Left lobe of liver (tissue), 2 donors: ENCODE measurements at regions not wholly inside any gene's neighbourhood (a gene's known extent, or its start where the extent isn't known, plus 50 kb on each side); places are given as distances from the start of the nearest gene placed in this dataset.
"Not testable (repeated sequence)": the region's sequence is repeated elsewhere in the genome, so short reads cannot be mapped to it uniquely, and the experiment has no call there.

Experiments
- ATAC-seq: fragments of 200-7000 bp; cut with Tn5 transposase; one replicate; pipeline ENCODE4 v1.9.1; 2020; ENCODE audit warnings: mild to moderate bottlenecking, moderate library complexity
- DNase-seq: peaks from one replicate; pipeline ENCODE4 v3.0.0-alpha.2; 2020; ENCODE audit warnings: low spot score
- donor health status: DM: no; HTN: no; CAD: no; lungs with moderate emphysema.
- donor health status: DM: no; HTN: yes; CAD: no.

DNA sequence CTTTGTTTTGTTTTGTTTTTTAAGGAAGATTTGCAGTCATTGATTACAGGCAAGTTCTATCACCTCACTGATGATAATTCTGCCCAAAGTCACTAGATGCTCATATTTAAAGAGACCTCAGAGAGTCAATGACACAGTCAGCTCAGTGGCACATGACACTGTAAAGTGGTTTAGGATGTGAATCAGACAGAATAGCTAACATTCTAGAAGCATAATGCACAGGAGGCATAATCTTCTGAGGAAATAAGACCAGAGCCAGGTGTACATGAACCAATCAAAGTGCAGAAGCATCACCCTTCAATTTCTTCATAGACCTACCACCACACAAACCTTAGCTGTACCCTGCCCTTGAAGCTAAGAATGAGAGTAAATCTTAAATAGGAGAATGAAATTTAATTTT is 268.5 kb downstream of the BRINP2 start:
- ATAC-seq (no peak), DNase-seq (no peak)

DNA sequence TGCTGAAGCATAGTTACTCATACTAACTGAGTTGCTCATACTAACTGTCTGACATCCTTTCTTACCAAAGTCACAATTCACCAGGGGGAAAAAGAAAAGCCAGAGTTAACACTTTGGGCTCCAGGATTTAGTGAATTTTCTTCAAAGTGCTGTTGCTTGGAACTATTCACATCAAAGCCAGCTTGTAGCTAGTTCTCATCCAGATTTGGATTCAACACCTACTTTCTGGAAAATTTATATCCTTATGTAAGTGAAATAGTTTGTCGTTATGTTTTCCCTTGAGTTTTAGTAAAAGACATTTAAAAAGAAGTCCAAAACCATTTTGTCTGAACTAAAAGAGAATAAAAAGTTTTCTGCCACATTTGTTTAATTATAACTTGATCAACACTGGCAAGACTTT is 264.6 kb downstream of the BRINP2 start:
- ATAC-seq (no peak), DNase-seq (no peak)

DNA sequence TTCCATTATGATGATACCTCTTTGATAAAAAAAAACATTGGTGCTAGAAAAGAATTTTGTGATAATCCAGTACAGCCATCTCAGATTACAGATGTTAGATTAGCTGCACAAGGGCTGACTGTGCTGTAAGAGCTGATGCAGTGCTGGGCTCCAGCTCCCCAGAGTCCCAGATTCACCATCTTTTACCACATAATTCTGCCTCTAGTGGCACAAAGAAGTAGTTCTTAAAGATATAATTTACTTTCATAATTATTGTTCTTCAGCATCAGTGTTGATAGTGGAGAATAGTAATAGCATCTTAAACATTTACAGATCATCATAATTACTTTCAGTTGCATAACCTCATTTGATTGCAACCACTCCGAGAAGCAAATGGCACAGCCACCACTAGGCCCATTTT is 262.1 kb downstream of the BRINP2 start:
- ATAC-seq (no peak), DNase-seq (no peak)

DNA sequence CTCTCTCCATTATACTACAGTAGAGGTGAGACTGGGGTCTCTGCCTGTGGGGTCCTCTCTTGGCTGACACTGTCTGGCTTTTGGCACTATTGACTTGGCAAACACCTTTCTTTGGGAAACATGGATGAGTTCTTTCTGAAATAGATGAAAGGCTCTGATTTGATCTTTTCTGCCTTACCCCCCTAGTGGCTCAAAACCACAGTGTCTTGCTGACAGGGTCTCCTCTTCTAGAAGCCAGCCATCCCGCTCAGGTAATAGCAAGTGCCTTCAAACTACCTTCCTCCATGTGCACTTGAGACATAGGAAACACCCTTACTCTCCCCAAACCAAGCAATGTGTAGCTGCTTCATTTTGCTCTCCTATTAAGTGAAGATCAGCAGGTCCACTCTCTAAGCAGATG is 260.4 kb downstream of the BRINP2 start:
- ATAC-seq: no peak
- DNase-seq: no peak

DNA sequence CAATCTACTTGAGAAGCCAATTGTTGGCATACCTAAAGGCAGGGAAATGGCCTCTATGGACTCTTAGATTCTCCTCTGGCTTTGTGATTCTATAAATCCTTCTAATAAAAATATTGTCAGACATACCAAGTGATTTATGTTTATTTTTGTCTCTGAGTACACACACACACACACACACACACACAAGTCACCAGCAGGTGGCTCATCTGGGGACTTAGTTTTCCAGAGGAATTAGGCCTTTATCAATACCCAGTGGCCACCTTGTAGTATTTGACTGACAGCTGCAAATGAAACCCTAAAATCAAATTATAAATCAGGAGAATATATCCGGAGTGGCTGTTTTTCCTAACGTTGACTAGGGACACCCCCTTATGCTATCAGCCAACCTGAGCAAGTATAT is 258.5 kb downstream of the BRINP2 start:
- no peak for ATAC-seq
- DNase-seq: no peak

DNA sequence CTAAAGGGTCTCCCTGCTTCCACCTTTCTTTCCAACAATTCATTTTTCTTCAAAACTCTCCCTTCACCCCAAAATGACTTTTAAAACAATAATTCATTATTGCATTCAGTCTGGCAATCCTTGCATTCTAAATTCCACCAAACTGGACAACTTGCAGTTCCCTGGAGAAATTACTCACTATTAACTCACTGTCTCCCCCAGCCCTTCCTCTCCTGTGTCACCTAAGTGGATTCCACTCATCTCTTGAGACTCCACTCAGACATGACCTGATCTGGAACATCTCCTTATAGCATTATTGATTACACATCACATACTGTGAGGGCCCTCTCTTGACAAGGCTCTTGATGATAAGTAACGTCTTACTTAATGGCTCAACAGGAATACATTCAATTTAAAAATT is 257.1 kb downstream of the BRINP2 start:
- no peak for ATAC-seq
- DNase-seq: no peak

DNA sequence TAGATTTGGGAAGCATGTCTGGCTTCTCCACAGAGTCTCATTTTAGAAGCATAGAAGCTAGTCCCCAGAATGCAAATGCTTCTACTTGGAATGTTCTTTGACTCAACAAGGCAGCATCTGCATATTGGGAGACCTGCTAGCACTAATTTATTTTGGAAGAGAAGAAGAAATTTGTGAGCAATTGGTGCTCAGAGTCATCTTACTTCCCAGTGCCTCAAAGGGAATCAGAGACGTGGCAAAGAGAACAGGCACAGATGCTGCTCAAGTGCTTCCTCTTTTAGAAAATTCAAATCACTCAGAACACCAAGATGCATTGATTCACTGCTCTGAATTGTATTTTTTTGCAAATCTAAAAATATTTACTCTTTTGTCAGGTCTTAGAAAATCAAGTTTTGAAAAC is 255.7 kb downstream of the BRINP2 start:
- DNase-seq: no peak
- ATAC-seq: no peak

DNA sequence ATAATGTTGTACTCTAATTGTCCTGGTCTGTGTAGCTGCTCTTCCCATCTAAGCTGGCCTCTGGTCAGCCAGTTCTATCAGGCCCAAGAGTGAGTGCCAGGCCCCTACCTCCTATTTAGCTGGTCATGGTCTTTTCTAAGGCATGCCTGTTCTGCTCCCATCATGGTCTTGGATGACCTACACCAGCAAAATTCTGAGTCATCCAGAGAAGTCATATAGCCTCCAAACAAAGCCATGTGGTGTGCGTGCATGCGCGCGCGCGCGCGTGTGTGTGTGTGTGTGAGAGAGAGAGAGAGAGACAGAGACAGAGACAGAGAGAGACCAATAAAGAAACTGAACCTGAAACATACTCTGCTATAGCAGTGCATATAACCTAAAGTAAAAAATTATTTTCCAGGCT is 254.4 kb downstream of the BRINP2 start:
- no peak for ATAC-seq
- no peak for DNase-seq

DNA sequence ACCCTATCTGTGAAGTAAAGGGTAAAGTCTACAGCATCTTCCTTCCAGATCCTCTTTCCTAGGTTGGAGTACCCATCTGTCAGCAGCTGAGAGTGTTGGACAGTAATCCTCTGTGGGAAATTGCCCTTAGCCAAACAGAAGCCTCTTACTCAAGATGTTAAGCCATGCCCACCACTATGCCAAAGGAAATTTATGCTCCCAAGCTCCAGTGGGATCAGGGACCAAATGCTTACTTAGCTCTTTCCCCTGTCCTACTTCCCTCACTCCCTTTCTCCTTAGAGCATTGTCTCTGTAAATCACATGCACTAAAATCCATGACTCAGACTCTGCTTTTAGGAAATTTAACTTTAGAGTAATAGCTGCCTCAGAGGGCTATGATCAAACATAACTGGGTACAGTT is 254.0 kb downstream of the BRINP2 start:
- ATAC-seq (no peak), DNase-seq (no peak)

DNA sequence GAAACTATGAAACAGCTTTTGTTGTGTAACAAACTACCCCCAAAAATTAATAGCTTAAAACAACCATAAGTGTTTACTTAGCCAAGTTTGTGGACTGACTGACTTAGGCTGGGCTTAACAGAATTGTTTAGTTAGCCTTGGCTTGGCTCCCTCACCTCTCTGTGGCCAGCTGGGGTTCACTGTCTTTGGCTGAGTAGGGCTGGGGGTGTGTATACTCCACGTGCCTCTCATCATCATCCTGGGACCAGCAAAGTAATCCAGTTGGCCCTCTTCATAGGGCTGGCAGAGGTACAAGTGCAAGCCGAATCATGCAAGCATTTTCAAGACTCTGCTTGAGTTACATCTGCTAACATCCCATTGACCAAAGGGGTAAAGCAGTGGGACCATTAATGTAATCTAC is 252.3 kb downstream of the BRINP2 start:
- DNase-seq (no peak), ATAC-seq (no peak)

DNA sequence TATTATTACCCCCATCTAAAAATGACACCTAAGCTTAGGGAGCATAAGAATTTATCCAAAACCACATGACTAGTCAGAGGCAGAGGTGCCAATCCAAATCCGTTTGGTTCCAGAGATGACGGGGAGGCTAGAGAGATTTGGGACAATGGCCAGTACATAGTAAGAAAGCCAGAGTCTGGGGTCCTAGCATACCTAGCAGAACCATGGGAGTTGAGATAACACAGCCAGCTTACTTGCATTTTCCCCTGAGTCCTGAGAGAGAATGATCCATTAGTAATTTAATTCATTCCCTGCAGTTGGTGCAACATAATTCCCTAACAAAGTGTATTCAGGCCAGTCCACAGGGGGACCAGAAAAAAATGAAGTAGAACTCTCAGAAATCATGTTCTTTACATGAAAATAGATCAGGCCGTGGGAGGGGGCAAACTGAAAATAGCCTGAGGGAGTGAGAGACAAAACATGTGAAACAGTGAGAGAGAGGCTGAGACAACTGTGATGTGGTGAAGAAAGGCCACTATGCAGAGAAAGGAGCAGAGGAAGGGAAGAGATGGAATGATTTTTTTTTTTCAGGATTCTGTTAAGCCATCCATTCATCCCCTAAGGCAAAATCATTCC is 243.3 kb downstream of the BRINP2 start:
- DNase-seq (no peak), ATAC-seq (no peak)

DNA sequence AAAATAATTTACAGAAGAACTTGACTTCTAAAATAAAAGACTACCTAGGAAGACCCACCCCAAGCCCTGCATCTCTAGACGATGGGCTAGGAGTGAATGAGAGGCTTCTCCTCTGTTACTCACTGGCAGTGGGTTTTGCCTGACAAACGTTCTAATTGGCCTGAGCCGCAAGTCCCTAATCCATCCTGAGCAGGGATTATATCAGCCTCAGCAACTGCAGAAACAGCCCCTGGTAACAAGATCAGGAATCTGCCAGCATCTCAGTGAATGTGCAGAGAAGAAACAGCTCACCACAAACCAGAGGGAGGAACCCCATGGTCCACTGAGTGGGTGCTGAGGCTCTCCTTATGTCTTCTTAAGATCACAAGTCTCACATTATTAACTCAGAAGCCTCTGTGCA is 240.6 kb downstream of the BRINP2 start:
- no peak for ATAC-seq

DNA sequence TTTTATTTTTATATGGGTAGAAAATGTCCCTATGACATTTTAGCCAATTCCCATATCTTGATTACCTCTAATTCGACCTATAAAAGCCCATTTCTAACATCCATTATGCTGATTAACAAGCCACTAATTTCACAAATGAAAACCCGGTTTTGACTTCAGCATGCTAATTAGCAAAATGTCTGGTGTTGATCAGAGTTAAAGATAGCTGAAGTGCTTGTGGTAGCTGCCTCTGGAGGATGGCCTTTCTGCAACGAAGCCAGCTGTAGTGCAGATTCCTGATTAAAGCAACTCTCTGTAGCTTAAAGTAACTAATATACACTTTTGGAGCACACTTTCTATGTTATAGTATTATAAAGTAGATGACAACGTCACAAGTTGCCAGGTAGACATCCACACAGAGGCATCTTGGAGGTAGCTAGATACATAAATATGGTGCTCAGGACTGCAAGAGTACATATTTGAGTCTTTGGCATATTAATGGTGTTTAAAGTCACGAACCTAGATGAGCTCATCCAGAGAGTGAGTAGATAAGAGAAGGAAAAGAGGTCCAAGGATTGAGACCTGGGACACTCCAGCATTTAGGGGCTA is 239.5 kb downstream of the BRINP2 start:
- ATAC-seq: no peak
- no peak for DNase-seq

More for the DNA sequence above, 240.6 kb downstream of the BRINP2 start:
- no peak for DNase-seq

DNA sequence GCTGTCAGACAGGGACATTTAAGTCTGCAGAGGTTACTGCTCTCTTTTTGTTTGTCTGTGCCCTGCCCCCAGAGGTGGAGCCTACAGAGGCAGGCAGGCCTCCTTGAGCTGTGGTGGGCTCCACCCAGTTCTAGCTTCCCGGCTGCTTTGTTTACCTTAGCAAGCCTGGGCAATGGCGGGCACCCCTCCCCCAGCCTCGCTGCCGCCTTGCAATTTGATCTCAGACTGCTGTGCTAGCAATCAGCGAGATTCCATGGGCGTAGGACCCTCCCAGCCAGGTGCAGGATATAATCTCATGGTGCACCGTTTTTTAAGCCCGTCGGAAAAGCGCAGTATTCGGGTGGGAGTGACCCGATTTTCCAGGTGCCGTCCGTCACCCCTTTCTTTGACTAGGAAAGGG is 235.6 kb downstream of the BRINP2 start:
- not testable (repeated sequence) for DNase-seq, ATAC-seq

DNA sequence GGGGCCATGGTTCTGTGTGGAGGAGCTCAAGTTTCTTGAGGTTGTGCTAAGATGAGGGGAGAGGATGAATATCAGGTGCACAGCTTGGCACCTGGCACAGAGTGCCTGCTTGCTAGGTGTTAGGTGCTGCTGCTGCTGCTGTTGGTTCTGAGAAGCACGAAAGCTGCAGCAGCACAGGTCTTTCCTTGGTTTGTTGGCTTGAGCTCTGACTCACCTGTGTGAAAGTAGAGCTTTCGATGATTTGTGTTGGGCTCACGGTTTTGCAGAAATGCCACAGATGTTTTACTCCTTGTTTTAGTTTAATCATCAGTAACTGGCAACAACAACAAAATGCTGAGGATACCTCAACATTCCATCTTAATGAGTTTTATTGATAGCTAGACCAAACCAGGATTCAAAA is 221.6 kb downstream of the BRINP2 start:
- ATAC-seq (no peak), DNase-seq (no peak)

DNA sequence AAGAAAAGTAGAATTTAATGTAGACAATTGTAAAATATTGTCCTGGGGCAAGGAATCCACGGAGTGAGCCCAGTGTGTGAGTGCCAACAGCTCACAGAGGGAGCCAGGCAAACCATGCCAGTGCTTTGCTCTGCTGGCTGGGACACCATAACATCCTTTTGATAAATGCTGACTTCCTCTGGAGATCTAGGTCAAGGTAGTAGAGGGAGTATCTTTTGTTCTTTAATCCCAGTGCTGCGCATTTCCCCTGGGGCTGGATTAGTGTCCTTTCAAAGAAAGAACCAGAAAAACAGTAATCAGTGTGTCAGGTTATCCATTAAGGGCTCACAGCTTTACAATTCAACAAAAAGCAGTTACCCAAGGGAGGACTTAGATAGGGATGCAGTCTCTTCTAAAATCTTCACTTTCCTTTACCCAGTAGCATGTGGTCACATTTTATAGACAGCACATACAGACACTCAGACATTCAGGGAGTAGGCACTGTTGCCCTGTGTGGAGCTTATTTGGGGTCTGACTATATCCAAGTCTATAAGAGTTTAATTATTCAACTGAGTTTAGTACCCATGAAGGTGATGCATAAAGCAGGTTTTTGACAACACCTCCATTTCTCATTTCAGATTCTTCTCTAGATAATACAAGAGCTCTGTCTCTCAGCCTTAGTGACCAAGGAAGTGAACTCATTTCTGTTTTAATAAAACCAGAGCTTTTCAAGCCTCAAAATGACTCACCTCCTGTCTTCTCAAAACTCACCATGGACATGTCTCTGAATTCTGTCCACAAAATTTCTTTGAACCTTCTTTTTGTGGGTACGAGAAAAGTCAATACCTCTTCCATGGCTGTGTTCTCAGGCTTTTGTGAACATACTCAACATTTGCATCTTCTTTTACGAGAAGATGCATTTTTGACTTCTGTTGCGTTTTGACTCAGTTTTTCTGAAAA is 215.3 kb downstream of the BRINP2 start:
- ATAC-seq (no peak), DNase-seq (no peak)

DNA sequence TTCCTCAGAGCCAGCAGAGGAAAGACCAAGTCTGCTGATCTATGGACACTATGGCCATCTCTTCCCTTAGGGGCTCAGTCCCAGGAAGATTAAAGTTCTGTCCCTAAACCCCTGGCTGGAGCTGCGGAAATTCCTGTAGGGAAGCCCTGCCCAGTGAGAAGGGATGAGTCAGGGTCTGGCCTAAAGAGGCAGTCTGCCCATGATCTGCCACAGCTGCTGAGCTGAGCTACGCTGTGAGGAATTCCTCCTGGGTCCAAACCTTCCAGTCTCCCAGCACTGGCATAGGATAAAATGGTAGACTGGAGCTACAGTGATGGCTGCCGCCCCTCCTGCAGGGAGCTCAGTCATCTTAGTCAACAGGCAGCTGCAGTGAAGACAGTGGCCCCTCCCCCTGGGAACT is 213.7 kb downstream of the BRINP2 start:
- DNase-seq: no peak
- ATAC-seq: no peak

DNA sequence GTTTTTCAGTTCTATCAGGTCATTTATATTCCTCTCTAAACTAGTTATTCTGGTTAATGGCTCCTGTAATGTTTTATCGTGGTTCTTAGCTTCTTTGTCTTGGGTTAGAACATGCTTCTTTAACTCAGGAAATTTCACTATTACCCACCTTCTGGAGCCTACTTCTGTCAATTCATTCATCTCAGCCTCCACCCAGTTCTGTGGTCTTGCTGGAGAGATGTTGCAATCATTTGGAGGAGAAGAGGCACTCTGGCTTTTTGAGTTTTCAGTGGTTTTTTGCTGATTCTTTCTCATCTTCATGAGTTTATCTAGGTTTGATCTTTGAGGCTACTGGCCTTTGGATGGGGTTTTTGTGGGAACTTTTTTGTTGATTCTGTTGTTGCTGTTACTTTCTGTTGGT is 213.0 kb downstream of the BRINP2 start:
- DNase-seq: no peak

DNA sequence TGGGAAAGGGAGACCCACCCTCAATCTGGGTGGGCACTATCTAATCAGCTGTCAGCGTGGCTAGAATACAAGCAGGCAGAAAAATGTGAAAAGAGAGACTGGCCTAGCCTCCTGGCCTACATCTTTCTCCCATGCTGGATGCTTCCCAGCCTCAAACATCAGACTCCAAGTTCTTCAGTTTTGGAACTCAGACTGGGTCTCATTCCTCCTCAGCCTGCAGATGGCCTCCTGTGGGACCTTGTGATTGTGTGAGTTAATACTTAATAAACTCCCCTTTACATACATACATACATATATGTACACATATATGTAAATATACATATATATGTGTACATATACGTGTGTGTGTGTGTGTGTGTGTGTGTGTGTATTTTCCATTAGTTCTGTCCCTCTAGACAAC is 207.1 kb downstream of the BRINP2 start:
- no peak for ATAC-seq
- DNase-seq: no peak

More for the DNA sequence above, 213.0 kb downstream of the BRINP2 start:
- ATAC-seq: no peak

DNA sequence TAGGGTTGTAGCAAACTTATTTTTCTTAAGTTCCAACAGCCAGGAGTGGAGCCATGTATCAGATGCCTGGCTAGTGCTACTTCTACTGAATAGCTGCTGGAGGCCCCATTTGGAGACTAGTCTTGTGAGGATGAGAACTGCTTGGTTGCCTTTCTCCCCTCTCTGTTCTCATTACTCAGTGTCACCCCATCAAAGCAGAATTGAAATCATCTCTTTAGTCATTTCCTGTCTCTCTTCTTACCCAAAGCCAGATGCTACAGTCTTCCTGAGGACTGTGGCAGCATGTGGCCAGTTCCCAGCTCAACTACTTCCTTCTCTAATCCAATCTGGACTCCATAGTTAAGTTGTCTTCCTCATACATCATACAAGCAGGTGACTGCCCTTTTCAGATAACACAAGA is 197.5 kb downstream of the BRINP2 start:
- DNase-seq (no peak), ATAC-seq (no peak)

DNA sequence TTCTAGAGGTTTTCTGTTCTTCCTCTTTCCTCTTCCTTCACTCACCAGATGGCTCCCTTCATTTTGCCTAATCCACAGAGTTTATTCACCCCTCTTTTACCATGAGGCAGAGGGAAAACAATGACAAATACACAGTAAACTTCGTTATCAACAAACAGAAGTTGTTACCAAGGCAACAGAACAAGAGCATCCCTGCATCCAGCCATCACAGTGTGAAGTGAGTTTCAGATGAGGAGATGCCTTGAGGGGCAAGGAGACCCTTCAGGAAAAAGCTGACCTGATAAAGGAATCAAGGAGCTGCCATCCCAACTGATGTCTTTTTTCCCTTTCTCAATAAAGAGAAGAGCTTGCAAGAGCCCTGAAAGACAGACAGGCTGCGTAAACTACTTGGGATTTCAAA is 195.3 kb downstream of the BRINP2 start:
- ATAC-seq (no peak), DNase-seq (no peak)

DNA sequence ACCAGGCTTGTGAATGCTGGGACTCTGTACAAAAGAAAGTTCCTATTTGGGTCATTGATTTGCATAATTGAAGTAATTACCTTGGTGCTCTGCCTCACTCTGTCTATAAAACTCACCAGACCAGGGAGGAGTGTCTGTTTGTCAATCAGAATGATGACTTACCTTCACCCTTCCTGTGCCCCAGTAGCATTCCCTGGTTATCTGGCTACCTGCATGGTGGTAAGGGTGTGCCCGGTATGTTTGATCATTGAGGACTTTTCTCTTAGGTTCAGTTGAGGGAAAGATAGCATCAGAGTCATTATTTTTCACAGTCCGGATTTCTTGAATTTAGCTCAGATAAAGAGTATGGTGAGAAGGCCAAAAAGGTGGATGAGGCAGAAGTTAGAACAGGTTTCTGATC is 190.0 kb downstream of the BRINP2 start:
- no peak for DNase-seq
- ATAC-seq: no peak
